ENCODE measurements at regions not wholly inside any gene's neighbourhood (a gene's known extent, or its start where the extent isn't known, plus 50 kb on each side); places are given as distances from the start of the nearest gene placed in this dataset.

DNA sequence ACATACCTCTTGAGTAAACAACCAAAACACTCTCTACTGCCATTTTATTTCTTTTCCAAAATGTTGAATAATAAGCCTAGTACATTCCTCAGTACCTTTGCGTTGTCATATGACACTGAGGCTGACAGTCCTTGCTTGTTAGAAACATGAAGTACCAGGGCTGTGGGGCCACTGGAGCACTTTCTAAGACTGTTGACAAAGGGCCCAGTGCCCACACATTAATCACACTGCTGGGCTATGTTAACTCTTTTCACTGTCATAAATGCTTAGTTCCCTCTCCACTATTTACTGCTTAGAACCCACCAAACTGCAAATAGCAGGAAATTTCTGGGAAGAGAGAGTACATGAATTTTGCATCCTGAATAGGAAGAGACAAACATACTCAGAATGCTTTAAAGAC, 57.1 kb downstream of the FAM47B start:
- CTCF ChIA-PET = no interaction called here

DNA sequence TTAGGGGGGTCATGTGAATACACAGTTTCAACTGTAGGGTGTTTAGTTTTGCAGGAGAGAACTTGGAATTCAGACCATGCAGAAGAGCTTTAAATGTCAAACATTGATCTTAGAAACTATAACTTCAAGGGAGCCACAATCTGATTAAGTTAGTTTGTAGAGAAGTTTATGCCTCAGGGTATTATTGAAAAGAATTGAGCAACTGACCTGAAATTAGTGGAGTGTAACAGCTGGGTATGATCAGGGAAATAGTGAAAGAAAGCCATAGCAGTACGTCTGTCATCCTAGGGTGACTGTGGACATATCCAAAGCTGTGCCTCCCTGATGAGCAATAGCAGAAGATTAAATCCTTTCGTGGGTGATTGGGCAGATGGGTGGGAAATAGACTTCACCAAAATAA, 63.8 kb downstream of the FAM47B start:
- no peaks in the 10 kb centered on the region for H3K27me3 ChIP-seq (ENCODE audit: low read length)
- ChIA-PET POLR2A (ENCODE audit: unreplicated experiment) (no interaction called here), CTCF (no interaction called here)
- H3K9me2 ChIP-seq (replicated peaks; ENCODE audit: low read length) = no peaks in the 10 kb centered on the region
- H3K9me3 ChIP-seq (ENCODE audit: low read length) = no peaks in the 10 kb centered on the region
- no peaks in the 10 kb centered on the region for H3K36me3 ChIP-seq (ENCODE audit: low read depth, low read length)
- BruUV-seq (replicated peaks) = no TSS peak
- DNase-seq (no peak), ATAC-seq (no peak)
- no peak for TF ChIP-seq EZH2 (IDR thresholded peaks at IDR 0.05; ENCODE audit: low read length, unreplicated experiment)
- TF ChIP-seq EZH2phosphoT487 (IDR thresholded peaks at IDR 0.05; ENCODE audit: borderline replicate concordance, low read length) = no peak
- TF ChIP-seq, protein P1, sequence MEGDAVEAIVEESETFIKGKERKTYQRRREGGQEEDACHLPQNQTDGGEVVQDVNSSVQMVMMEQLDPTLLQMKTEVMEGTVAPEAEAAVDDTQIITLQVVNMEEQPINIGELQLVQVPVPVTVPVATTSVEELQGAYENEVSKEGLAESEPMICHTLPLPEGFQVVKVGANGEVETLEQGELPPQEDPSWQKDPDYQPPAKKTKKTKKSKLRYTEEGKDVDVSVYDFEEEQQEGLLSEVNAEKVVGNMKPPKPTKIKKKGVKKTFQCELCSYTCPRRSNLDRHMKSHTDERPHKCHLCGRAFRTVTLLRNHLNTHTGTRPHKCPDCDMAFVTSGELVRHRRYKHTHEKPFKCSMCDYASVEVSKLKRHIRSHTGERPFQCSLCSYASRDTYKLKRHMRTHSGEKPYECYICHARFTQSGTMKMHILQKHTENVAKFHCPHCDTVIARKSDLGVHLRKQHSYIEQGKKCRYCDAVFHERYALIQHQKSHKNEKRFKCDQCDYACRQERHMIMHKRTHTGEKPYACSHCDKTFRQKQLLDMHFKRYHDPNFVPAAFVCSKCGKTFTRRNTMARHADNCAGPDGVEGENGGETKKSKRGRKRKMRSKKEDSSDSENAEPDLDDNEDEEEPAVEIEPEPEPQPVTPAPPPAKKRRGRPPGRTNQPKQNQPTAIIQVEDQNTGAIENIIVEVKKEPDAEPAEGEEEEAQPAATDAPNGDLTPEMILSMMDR (conservative IDR thresholded peaks at IDR 0.05; ENCODE audit: low read depth, low read length) = no peak
- no peaks in the 10 kb centered on the region for H4K20me1 ChIP-seq (ENCODE audit: low read length)
- intact Hi-C loops (cut with micrococcal nuclease) = no loop called here
- no peaks in the 10 kb centered on the region for H3K4me1 ChIP-seq (ENCODE audit: insufficient read depth, low read length)
- H3F3A ChIP-seq (ENCODE audit: low read length, unreplicated experiment) = no peaks in the 10 kb centered on the region
- H2AFZ ChIP-seq (ENCODE audit: low read length) = no peak overlapping the region
- H3K9ac ChIP-seq (ENCODE audit: low read length) = no peak overlapping the region
- H3K4me2 ChIP-seq (ENCODE audit: low read length) = no peak overlapping the region
- H3K79me2 ChIP-seq (ENCODE audit: low read length) = no peaks in the 10 kb centered on the region
- H3K27ac ChIP-seq (ENCODE audit: low read length) = no peak overlapping the region
- H3K4me3 ChIP-seq (ENCODE audit: low read length) = no peak overlapping the region

More for the DNA sequence above, 57.1 kb downstream of the FAM47B start:
- no peak overlapping the region for H3K9ac ChIP-seq (ENCODE audit: low read length)
- no peaks in the 10 kb centered on the region for H3K9me2 ChIP-seq (replicated peaks; ENCODE audit: low read length)
- TF ChIP-seq EZH2phosphoT487 (IDR thresholded peaks at IDR 0.05; ENCODE audit: borderline replicate concordance, low read length) (no peak), EZH2 (IDR thresholded peaks at IDR 0.05; ENCODE audit: low read length, unreplicated experiment) (no peak)
- TF ChIP-seq, protein P1 (conservative IDR thresholded peaks at IDR 0.05; ENCODE audit: low read depth, low read length) = no peak
- H3K9me3 ChIP-seq (ENCODE audit: low read length) = no peaks in the 10 kb centered on the region
- intact Hi-C loops (cut with micrococcal nuclease) = no loop called here
- no peaks in the 10 kb centered on the region for H3K79me2 ChIP-seq (ENCODE audit: low read length)
- POLR2A ChIA-PET (ENCODE audit: unreplicated experiment) = no interaction called here
- H3K4me3 ChIP-seq (ENCODE audit: low read length) = no peak overlapping the region
- no peaks in the 10 kb centered on the region for H4K20me1 ChIP-seq (ENCODE audit: low read length)
- no peaks in the 10 kb centered on the region for H3F3A ChIP-seq (ENCODE audit: low read length, unreplicated experiment)
- no peak overlapping the region for H3K4me2 ChIP-seq (ENCODE audit: low read length)
- no peaks in the 10 kb centered on the region for H3K27me3 ChIP-seq (ENCODE audit: low read length)
- H3K27ac ChIP-seq (ENCODE audit: low read length) = no peak overlapping the region
- no peak overlapping the region for H2AFZ ChIP-seq (ENCODE audit: low read length)
- ATAC-seq (no peak), DNase-seq (no peak)
- no TSS peak for BruUV-seq (replicated peaks)
- no peaks in the 10 kb centered on the region for H3K36me3 ChIP-seq (ENCODE audit: low read depth, low read length)
- H3K4me1 ChIP-seq (ENCODE audit: insufficient read depth, low read length) = no peaks in the 10 kb centered on the region

DNA sequence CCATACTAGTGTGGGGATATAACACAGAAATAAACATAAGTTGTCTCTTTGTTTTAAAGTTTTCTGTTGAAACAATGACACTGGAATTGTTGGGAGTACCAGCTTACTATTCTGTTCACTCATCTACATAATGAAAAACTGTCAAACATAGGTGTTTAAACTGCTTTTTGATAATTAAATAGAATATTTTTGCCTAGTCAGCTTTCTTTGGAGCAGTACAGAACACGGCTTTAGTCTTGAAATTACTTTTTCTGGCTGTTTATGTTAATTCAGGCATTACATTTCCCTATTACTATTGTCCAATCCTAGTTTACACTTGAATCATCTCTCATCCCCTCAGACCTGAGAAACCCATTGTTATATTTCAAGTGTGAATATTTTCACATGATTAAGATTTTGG, 73.0 kb downstream of the FAM47B start:
- H3K4me3 ChIP-seq (ENCODE audit: low read length) = no peak overlapping the region
- ChIA-PET POLR2A (ENCODE audit: unreplicated experiment) (no interaction called here), CTCF (no interaction called here)
- H3K27ac ChIP-seq (ENCODE audit: low read length) = no peak overlapping the region
- ATAC-seq = no peak
- H3K4me1 ChIP-seq (ENCODE audit: insufficient read depth, low read length) = no peaks in the 10 kb centered on the region
- no peak for DNase-seq
- intact Hi-C loops (cut with micrococcal nuclease) = no loop called here
- no peaks in the 10 kb centered on the region for H4K20me1 ChIP-seq (ENCODE audit: low read length)
- no peak overlapping the region for H3K4me2 ChIP-seq (ENCODE audit: low read length)
- H3K27me3 ChIP-seq (ENCODE audit: low read length) = no peaks in the 10 kb centered on the region
- no TSS peak for BruUV-seq (replicated peaks)
- H3K9me3 ChIP-seq (ENCODE audit: low read length) = no peaks in the 10 kb centered on the region
- H3F3A ChIP-seq (ENCODE audit: low read length, unreplicated experiment) = no peaks in the 10 kb centered on the region
- no peaks in the 10 kb centered on the region for H3K36me3 ChIP-seq (ENCODE audit: low read depth, low read length)
- H2AFZ ChIP-seq (ENCODE audit: low read length) = no peak overlapping the region
- H3K9me2 ChIP-seq (replicated peaks; ENCODE audit: low read length) = no peaks in the 10 kb centered on the region
- TF ChIP-seq EZH2 (IDR thresholded peaks at IDR 0.05; ENCODE audit: low read length, unreplicated experiment) (no peak), EZH2phosphoT487 (IDR thresholded peaks at IDR 0.05; ENCODE audit: borderline replicate concordance, low read length) (no peak)
- TF ChIP-seq, protein P1 (conservative IDR thresholded peaks at IDR 0.05; ENCODE audit: low read depth, low read length) = no peak
- H3K9ac ChIP-seq (ENCODE audit: low read length) = no peak overlapping the region
- no peaks in the 10 kb centered on the region for H3K79me2 ChIP-seq (ENCODE audit: low read length)

Data from PC-3 (cell line).